ENCODE measurements at regions not wholly inside any gene's neighbourhood (a gene's known extent, or its start where the extent isn't known, plus 50 kb on each side); places are given as distances from the start of the nearest gene placed in this dataset.

GRCh38 chrX:52585892-52586291 is 68.8 kb downstream of the SSX7 start:
- CTCF ChIA-PET: no interaction called here
- 28% methylated on average over 3 of the region's 3 CpGs for WGBS (ENCODE audit: missing lambda C conversion rate)

GRCh38 chrX:52577464-52578173 is 60.8 kb upstream of the XAGE1B start:
- POLR2A ChIA-PET: no interaction called here
- FAIRE-seq: no peak
- Histone ChIP-seq H3K27ac (no peak overlapping the region), H3K4me3 (no peak overlapping the region), H3K4me1 (no peaks in the 10 kb centered on the region), H3K9me3 (no peaks in the 10 kb centered on the region), H3K4me2 (no peak overlapping the region)
- ATAC-seq: no peak
- no peak for DNase-seq (ENCODE audit: low read depth in 1 of 2, low spot score in 1 of 2)
- WGBS (ENCODE audit: missing lambda C conversion rate): 54% methylated on average over 11 of the region's 15 CpGs
- CTCF ChIA-PET: no interaction called here
- no peak for TF ChIP-seq HMGXB4 (CRISPR knock-in tag; IDR thresholded peaks at IDR 0.05; ENCODE audit: borderline replicate concordance)
- TF ChIP-seq ZC3H11A (IDR thresholded peaks at IDR 0.05): no peak
- TF ChIP-seq RFX5 (IDR thresholded peaks at IDR 0.05): no peak
- no peak for TF ChIP-seq HES2 (IDR thresholded peaks at IDR 0.05)

More at GRCh38 chrX:52585892-52586291, 68.8 kb downstream of the SSX7 start:
- Histone ChIP-seq H3K9me3 (no peaks in the 10 kb centered on the region), H3K4me1 (no peaks in the 10 kb centered on the region), H3K4me2 (no peak overlapping the region), H3K27ac (no peak overlapping the region), H3K4me3 (no peak overlapping the region)
- POLR2A ChIA-PET: no interaction called here
- no peak for DNase-seq (ENCODE audit: low read depth in 1 of 2, low spot score in 1 of 2)
- no peak for ATAC-seq
- TF ChIP-seq HDAC2 (IDR thresholded peaks at IDR 0.05) (no peak), CEBPB (IDR thresholded peaks at IDR 0.05) (peak; percentile 47 to 48; a peak in 2 of 4 replicates)
- FAIRE-seq: no peak

- no peak for DNase-seq (ENCODE audit: low read depth in 1 of 2, low spot score in 1 of 2)
- CTCF ChIA-PET: no interaction called here
- FAIRE-seq: no peak
- WGBS (ENCODE audit: missing lambda C conversion rate): 54% methylated on average over 8 of the region's 8 CpGs
- Histone ChIP-seq H3K27ac (no peak overlapping the region), H3K9me3 (no peaks in the 10 kb centered on the region), H3K4me2 (no peak overlapping the region), H3K4me3 (no peak overlapping the region), H3K4me1 (no peaks in the 10 kb centered on the region)
- ATAC-seq: no peak
- POLR2A ChIA-PET: no interaction called here
- TF ChIP-seq REST (IDR thresholded peaks at IDR 0.05): no peak
- no peak for TF ChIP-seq KDM1A (IDR thresholded peaks at IDR 0.05; ENCODE audit: low read depth)
- TF ChIP-seq CEBPB (IDR thresholded peaks at IDR 0.05): no peak
- no peak for TF ChIP-seq POLR2A (IDR thresholded peaks at IDR 0.05; ENCODE audit: low read length)
- no peak for TF ChIP-seq JUNB (IDR thresholded peaks at IDR 0.05)
- no peak for TF ChIP-seq PHF8 (IDR thresholded peaks at IDR 0.05; ENCODE audit: borderline replicate concordance, low read depth)
- no peak for TF ChIP-seq ESRRA (IDR thresholded peaks at IDR 0.05; ENCODE audit: borderline replicate concordance, low read length)
- TF ChIP-seq EHMT2 (IDR thresholded peaks at IDR 0.05; ENCODE audit: low read depth): no peak
- TF ChIP-seq POLR2AphosphoS2 (conservative IDR thresholded peaks at IDR 0.05; ENCODE audit: low read length): no peak
- TF ChIP-seq FOXS1 (CRISPR knock-in tag; IDR thresholded peaks at IDR 0.05): no peak
- no peak for TF ChIP-seq BCL3 (IDR thresholded peaks at IDR 0.05)
- no peak for TF ChIP-seq ZC3H11A (IDR thresholded peaks at IDR 0.05)
- TF ChIP-seq FOSB (CRISPR knock-in tag; IDR thresholded peaks at IDR 0.05): no peak
- TF ChIP-seq SREBF2 (IDR thresholded peaks at IDR 0.05): no peak
- TF ChIP-seq GATA3 (IDR thresholded peaks at IDR 0.05; ENCODE audit: borderline replicate concordance): no peak
Measured at GRCh38 chrX:52576946-52577345, 60.1 kb upstream of the XAGE1B start.

All from A549 (cell line).